ENCODE measurements at regions not wholly inside any gene's neighbourhood (a gene's known extent, or its start where the extent isn't known, plus 50 kb on each side); places are given as distances from the start of the nearest gene placed in this dataset.

DNA sequence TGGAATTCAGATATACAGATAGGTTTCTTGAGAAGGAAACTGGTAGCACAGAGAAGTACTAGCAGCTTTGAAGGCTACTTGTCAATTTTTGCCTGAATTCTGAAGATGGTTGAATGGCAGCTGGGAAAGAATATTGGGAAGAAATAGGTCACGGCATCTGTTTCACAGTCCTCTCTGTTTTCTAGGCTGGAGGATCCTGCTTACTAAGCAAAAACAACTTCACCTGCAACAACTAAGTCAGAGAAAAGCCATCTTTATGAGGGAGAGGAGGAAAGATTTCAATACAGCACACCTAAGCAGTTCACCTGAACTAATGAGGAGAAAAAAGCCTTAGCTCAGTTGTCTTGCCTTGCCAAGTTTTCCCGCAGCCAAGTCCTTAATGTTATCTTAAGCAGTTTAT, 975.5 kb upstream of the EPHA7 start:
- WGBS, 2 donors = 66 to 67% methylated on average over 2 of the region's 2 CpGs
- H3K9me3 ChIP-seq = no peaks in the 10 kb centered on the region
- H3K4me1 ChIP-seq = peaks cover 0 to 3% of the 10 kb centered on the region in 2 donors
- no peaks in the 10 kb centered on the region for H3K27me3 ChIP-seq
- H3K27ac ChIP-seq = no peak overlapping the region
- DNase-seq = no peak
- intact Hi-C loops (cut with DNase I) = no loop called here
- H3K4me3 ChIP-seq (replicated peaks in 1 of 3) = no peak overlapping the region
- no peak for TF ChIP-seq POLR2A (IDR thresholded peaks at IDR 0.05)
- TF ChIP-seq CTCF (IDR thresholded peaks at IDR 0.05) = no peak
- no peaks in the 10 kb centered on the region for H3K36me3 ChIP-seq

DNA sequence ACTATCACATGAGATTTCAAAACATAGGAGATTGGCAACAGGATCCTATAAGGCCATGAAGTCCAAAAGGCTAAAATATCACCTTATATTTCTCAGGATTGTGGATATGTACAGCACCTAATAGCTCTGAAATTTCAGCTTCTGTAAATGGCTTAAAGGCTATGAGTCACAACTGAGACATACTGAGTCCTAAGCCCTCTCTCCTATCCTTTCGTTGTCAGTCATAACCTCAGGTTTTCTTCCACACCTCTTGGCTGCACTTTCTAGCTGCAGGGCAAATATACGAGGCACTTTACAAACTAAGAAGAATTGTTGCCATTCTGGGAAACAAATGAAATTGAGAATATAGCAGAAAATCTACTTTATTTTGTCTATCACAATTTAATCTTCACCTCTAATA, 969.9 kb upstream of the EPHA7 start:
- no peaks in the 10 kb centered on the region for H3K27me3 ChIP-seq
- H3K4me1 ChIP-seq = no peaks in the 10 kb centered on the region
- no peaks in the 10 kb centered on the region for H3K9me3 ChIP-seq
- H3K4me3 ChIP-seq (replicated peaks in 1 of 3) = no peak overlapping the region
- no peak for TF ChIP-seq POLR2A (IDR thresholded peaks at IDR 0.05)
- no peak for TF ChIP-seq CTCF (IDR thresholded peaks at IDR 0.05)
- no peak overlapping the region for H3K27ac ChIP-seq
- DNase-seq = no peak
- WGBS, 2 donors = 65 to 86% methylated on average over 2 of the region's 2 CpGs
- H3K36me3 ChIP-seq = no peaks in the 10 kb centered on the region
- intact Hi-C loops (cut with DNase I) = no loop called here

GRCh38 chr6:94377835-94378234, 958.5 kb upstream of the EPHA7 start:
- DNase-seq = no peak
- TF ChIP-seq POLR2A (IDR thresholded peaks at IDR 0.05) (no peak), CTCF (IDR thresholded peaks at IDR 0.05) (no peak)
- Histone ChIP-seq H3K27ac (no peak overlapping the region), H3K4me3 (replicated peaks in 1 of 3) (no peak overlapping the region), H3K4me1 (no peaks in the 10 kb centered on the region), H3K36me3 (no peaks in the 10 kb centered on the region), H3K9me3 (no peaks in the 10 kb centered on the region), H3K27me3 (no peaks in the 10 kb centered on the region)
- WGBS, 2 donors = 52 to 81% methylated on average over 1 of the region's 1 CpG
- intact Hi-C loops (cut with DNase I) = no loop called here

- TF ChIP-seq POLR2A (IDR thresholded peaks at IDR 0.05) (no peak), CTCF (IDR thresholded peaks at IDR 0.05) (no peak)
- Histone ChIP-seq H3K36me3 (no peaks in the 10 kb centered on the region), H3K9me3 (no peaks in the 10 kb centered on the region), H3K4me1 (no peaks in the 10 kb centered on the region), H3K4me3 (replicated peaks in 1 of 3) (no peak overlapping the region), H3K27me3 (no peaks in the 10 kb centered on the region), H3K27ac (no peak overlapping the region)
- intact Hi-C loops (cut with DNase I) = no loop called here
- 96 to 98% methylated on average over 1 of the region's 1 CpG for WGBS, 2 donors
- DNase-seq = no peak
These were observed 957.5 kb upstream of the EPHA7 start for GRCh38 chr6:94376876-94377275.

DNA sequence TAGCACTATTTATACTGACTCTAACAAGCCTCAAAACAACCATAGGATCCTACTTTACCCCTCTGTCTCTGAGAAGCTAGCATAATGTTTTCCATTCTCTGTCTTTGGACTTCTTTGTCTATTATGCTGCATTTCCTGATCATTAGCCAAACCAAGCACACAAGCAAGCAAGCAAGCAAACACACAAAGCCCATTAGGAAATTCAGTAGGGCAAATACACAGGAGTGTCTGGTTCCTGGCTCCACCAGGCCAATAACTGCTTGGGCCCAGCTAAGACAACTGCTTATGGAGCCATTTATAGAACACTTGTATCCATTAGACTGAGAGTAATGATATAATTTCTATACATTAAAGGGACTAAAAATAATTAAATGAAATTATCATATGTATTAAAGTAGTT, 952.9 kb upstream of the EPHA7 start:
- H3K36me3 ChIP-seq = no peaks in the 10 kb centered on the region

More for the DNA sequence above, 952.9 kb upstream of the EPHA7 start:
- Histone ChIP-seq H3K4me3 (replicated peaks in 1 of 3) (no peak overlapping the region), H3K27ac (no peak overlapping the region), H3K4me1 (no peaks in the 10 kb centered on the region), H3K27me3 (no peaks in the 10 kb centered on the region), H3K9me3 (no peaks in the 10 kb centered on the region)
- TF ChIP-seq CTCF (IDR thresholded peaks at IDR 0.05) (no peak), POLR2A (IDR thresholded peaks at IDR 0.05) (no peak)
- no peak for DNase-seq
- intact Hi-C loops (cut with DNase I) = no loop called here

All from thyroid gland (tissue), 4 donors.